Liver (tissue), 7 donors: ENCODE measurements at regions not wholly inside any gene's neighbourhood (a gene's known extent, or its start where the extent isn't known, plus 50 kb on each side); places are given as distances from the start of the nearest gene placed in this dataset.
A peak's percentile ranks its signal among the peaks of the same experiment; 100 is the strongest.

ENCODE experiments used
- DNase-seq: peaks from one replicate; pipeline ENCODE4 v3.0.0-alpha.2; 2017; ENCODE audit warnings: low spot score
- H3K27ac ChIP-seq, 2 donors: one replicate each; pipeline ENCODE4 v1.7.0; 2013; ENCODE audit warnings: inconsistent platforms in 2 of 2, low read length in 2 of 2, control low read depth in 1 of 2, low read depth in 1 of 2, mild to moderate bottlenecking in 1 of 2
- H3K27me3 ChIP-seq, 4 donors: one replicate each; pipeline versions ENCODE4 v1.6.1 to v1.7.0; 2013; ENCODE audit warnings: low read length in 3 of 4, inconsistent platforms in 1 of 4, mild to moderate bottlenecking in 1 of 4, moderate library complexity in 1 of 4; ENCODE audit not compliant: control insufficient read depth in 4 of 4, insufficient read depth in 4 of 4
- H3K36me3 ChIP-seq, 4 donors: one replicate each; pipeline versions ENCODE4 v1.6.1 to v1.7.0; 2013; ENCODE audit warnings: low read length in 3 of 4, mild to moderate bottlenecking in 3 of 4, low read depth in 1 of 4, moderate library complexity in 1 of 4; ENCODE audit not compliant: control insufficient read depth in 4 of 4, insufficient read depth in 3 of 4
- H3K4me1 ChIP-seq, 4 donors: one replicate each; pipeline versions ENCODE4 v1.6.1 to v1.7.0; 2013; ENCODE audit warnings: low read length in 3 of 4, mild to moderate bottlenecking in 3 of 4, moderate library complexity in 1 of 4; ENCODE audit not compliant: control insufficient read depth in 4 of 4, insufficient read depth in 4 of 4
- H3K4me3 ChIP-seq, 3 donors: one replicate each; pipeline versions ENCODE4 v1.6.1 to v1.7.0; 2013; ENCODE audit warnings: low read length in 3 of 3, control low read depth in 1 of 3, low read depth in 1 of 3, mild to moderate bottlenecking in 1 of 3
- H3K9ac ChIP-seq, 2 donors: one replicate each; pipeline ENCODE4 v1.7.0; 2013; ENCODE audit warnings: low read length in 2 of 2, mild to moderate bottlenecking in 2 of 2, moderate library complexity in 2 of 2, control low read depth in 1 of 2, low read depth in 1 of 2
- H3K9me3 ChIP-seq, 4 donors: one replicate each; pipeline versions ENCODE4 v1.6.1 to v1.7.0; 2013; ENCODE audit warnings: low read length in 3 of 4; ENCODE audit not compliant: control insufficient read depth in 4 of 4
- EGR1 ChIP-seq, 2 donors: IDR thresholded peaks; 2 replicates each; pipeline ENCODE4 v1.6.1; 2016 to 2018; ENCODE audit warnings: antibody characterized with exemption in 2 of 2, low read depth in 2 of 2
- FOXA1 ChIP-seq: IDR thresholded peaks from 2 replicates; pipeline ENCODE4 v1.6.1; 2016; ENCODE audit warnings: antibody characterized with exemption
- FOXA2 ChIP-seq: IDR thresholded peaks from 2 replicates; pipeline ENCODE4 v1.6.1; 2016; ENCODE audit warnings: antibody characterized with exemption
- GABPA ChIP-seq, 2 donors: IDR thresholded peaks in 1 of 2; conservative IDR thresholded peaks in 1 of 2; 2 replicates each; pipeline ENCODE4 v1.6.1; 2016; ENCODE audit warnings: antibody characterized with exemption in 2 of 2, mild to moderate bottlenecking in 1 of 2, moderate library complexity in 1 of 2
- HNF4A ChIP-seq, 2 donors: conservative IDR thresholded peaks; 2 replicates each; pipeline ENCODE4 v1.6.1; 2016; ENCODE audit warnings: antibody characterized with exemption in 2 of 2, mild to moderate bottlenecking in 2 of 2
- MAX ChIP-seq: IDR thresholded peaks from 2 replicates; pipeline ENCODE4 v1.6.1; 2016; ENCODE audit warnings: antibody characterized with exemption
- NR2F2 ChIP-seq: IDR thresholded peaks from 2 replicates; pipeline ENCODE4 v1.6.1; 2016; ENCODE audit warnings: antibody characterized with exemption
- RAD21 ChIP-seq, 2 donors: IDR thresholded peaks; 2 replicates each; pipeline ENCODE4 v1.6.1; 2016; ENCODE audit warnings: antibody characterized with exemption in 2 of 2, mild to moderate bottlenecking in 2 of 2
- SP1 ChIP-seq: IDR thresholded peaks from 2 replicates; pipeline ENCODE4 v1.6.1; 2018; ENCODE audit warnings: antibody characterized with exemption, mild to moderate bottlenecking
- TAF1 ChIP-seq: conservative IDR thresholded peaks from 2 replicates; pipeline ENCODE4 v1.6.1; 2016; ENCODE audit warnings: antibody characterized with exemption, mild to moderate bottlenecking
- YY1 ChIP-seq: IDR thresholded peaks from 2 replicates; pipeline ENCODE4 v1.6.1; 2016; ENCODE audit warnings: antibody characterized with exemption, mild to moderate bottlenecking
- ZBTB33 ChIP-seq: IDR thresholded peaks from 2 replicates; pipeline ENCODE4 v1.6.1; 2016; ENCODE audit warnings: antibody characterized with exemption
- WGBS: extraction: QIAGEN DNeasy Blood & Tissue Kit; methylation state at CpG from one replicate; pipeline ENCODE4 v1.1.7; 2013; 5-methylcytosine and 5-hydroxymethylcytosine counted together
- TF ChIP-seq, protein P1 (sequence below): IDR thresholded peaks from 2 replicates; pipeline ENCODE4 v1.6.1; 2016; ENCODE audit warnings: antibody characterized with exemption, mild to moderate bottlenecking
- donor health status: healthy.
- donor health status: healthy.
- donor health status: healthy.
- donor health status: healthy.

- Histone ChIP-seq H3K27ac (no peak overlapping the region), H3K27me3 (no peaks in the 10 kb centered on the region), H3K9me3 (peaks cover 6 to 14% (median 8%) of the 10 kb centered on the region in 4 donors), H3K9ac (no peak overlapping the region), H3K36me3 (no peaks in the 10 kb centered on the region), H3K4me1 (peaks cover 0 to 10% (median 7%) of the 10 kb centered on the region in 4 donors), H3K4me3 (no peak overlapping the region)
- no peak for DNase-seq
- TF ChIP-seq EGR1 (IDR thresholded peaks at IDR 0.05; ENCODE audit: low read depth in 2 of 2) (no peak), FOXA2 (no peak), ZBTB33 (no peak), RAD21 (IDR thresholded peaks at IDR 0.05) (peak in 1 of 2 donors; percentile 9), SP1 (no peak), TAF1 (no peak), YY1 (no peak), MAX (no peak)
- 70% methylated on average over 27 of the region's 27 CpGs for WGBS
Measured at GRCh38 chr13:111572956-111573761, 252.7 kb downstream of the TEX29 start.

DNA sequence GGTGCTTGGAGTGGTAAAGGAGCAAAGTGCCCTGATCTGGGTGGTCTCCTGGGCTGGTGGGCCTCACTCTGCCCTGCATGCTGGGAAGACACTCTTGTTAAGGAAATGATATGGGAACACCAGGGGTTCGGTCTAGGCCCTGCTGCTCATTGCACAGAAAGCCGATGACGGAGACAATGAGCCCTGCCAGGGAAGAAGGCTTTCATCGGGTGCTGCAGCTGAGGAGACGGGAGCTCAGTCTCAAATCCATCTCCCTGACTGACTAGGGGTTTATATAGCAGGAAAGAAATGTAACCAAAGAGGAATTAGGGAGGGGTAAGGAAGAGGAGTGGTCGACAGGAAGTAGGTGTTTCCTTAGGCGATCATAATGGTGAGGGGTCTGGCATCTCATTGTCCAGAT is 253.4 kb downstream of the TEX29 start:
- Histone ChIP-seq H3K9ac (no peak overlapping the region), H3K4me1 (peaks cover 0 to 10% (median 7%) of the 10 kb centered on the region in 4 donors), H3K27ac (no peak overlapping the region), H3K4me3 (peak overlapping the region in 1 of 3 donors; percentile 2), H3K36me3 (no peaks in the 10 kb centered on the region), H3K27me3 (no peaks in the 10 kb centered on the region), H3K9me3 (peaks cover 4 to 12% (median 7%) of the 10 kb centered on the region in 4 donors)
- 97% methylated on average over 7 of the region's 7 CpGs for WGBS
- TF ChIP-seq, protein P1, sequence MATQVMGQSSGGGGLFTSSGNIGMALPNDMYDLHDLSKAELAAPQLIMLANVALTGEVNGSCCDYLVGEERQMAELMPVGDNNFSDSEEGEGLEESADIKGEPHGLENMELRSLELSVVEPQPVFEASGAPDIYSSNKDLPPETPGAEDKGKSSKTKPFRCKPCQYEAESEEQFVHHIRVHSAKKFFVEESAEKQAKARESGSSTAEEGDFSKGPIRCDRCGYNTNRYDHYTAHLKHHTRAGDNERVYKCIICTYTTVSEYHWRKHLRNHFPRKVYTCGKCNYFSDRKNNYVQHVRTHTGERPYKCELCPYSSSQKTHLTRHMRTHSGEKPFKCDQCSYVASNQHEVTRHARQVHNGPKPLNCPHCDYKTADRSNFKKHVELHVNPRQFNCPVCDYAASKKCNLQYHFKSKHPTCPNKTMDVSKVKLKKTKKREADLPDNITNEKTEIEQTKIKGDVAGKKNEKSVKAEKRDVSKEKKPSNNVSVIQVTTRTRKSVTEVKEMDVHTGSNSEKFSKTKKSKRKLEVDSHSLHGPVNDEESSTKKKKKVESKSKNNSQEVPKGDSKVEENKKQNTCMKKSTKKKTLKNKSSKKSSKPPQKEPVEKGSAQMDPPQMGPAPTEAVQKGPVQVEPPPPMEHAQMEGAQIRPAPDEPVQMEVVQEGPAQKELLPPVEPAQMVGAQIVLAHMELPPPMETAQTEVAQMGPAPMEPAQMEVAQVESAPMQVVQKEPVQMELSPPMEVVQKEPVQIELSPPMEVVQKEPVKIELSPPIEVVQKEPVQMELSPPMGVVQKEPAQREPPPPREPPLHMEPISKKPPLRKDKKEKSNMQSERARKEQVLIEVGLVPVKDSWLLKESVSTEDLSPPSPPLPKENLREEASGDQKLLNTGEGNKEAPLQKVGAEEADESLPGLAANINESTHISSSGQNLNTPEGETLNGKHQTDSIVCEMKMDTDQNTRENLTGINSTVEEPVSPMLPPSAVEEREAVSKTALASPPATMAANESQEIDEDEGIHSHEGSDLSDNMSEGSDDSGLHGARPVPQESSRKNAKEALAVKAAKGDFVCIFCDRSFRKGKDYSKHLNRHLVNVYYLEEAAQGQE = no peak
- TF ChIP-seq MAX = no peak
- no peak for DNase-seq

DNA sequence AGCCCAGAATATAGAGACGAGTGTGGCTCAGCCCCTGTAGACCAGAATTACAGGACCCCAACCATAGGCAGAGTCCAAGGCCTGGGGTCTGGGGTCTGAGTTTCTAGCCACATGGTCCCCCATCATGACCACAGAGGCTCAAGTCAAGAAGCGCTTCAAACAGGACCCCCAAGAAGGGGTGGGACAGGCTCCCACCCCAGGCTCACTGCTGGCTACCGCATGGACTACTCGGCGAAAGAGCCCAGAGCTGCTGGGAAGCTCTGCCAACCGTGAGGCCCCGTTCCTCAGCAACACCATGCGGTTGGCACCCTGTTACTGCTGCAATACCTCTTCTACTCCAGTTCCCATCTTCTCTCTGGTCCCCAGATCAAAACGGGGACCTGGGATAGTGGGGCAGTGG is 254.8 kb downstream of the TEX29 start:
- no peak overlapping the region for H3K27ac ChIP-seq
- no peaks in the 10 kb centered on the region for H3K36me3 ChIP-seq
- H3K9me3 ChIP-seq = peaks cover 4 to 10% (median 7%) of the 10 kb centered on the region in 4 donors
- H3K4me1 ChIP-seq = peaks cover 0 to 10% (median 7%) of the 10 kb centered on the region in 4 donors
- DNase-seq = no peak
- H3K9ac ChIP-seq = no peak overlapping the region
- no peaks in the 10 kb centered on the region for H3K27me3 ChIP-seq
- TF ChIP-seq MAX = no peak
- TF ChIP-seq HNF4A (conservative IDR thresholded peaks at IDR 0.05) = no peak
- no peak for TF ChIP-seq NR2F2
- no peak for TF ChIP-seq FOXA1
- no peak for TF ChIP-seq TAF1
- no peak for TF ChIP-seq GABPA (IDR thresholded peaks at IDR 0.05 in 1 of 2, conservative IDR thresholded peaks at IDR 0.05 in 1 of 2)
- no peak overlapping the region for H3K4me3 ChIP-seq
- WGBS = 93% methylated on average over 9 of the region's 9 CpGs
